ENCODE measurements at regions not wholly inside any gene's neighbourhood (a gene's known extent, or its start where the extent isn't known, plus 50 kb on each side); places are given as distances from the start of the nearest gene placed in this dataset.
A peak's percentile ranks its signal among the peaks of the same experiment; 100 is the strongest.

DNA sequence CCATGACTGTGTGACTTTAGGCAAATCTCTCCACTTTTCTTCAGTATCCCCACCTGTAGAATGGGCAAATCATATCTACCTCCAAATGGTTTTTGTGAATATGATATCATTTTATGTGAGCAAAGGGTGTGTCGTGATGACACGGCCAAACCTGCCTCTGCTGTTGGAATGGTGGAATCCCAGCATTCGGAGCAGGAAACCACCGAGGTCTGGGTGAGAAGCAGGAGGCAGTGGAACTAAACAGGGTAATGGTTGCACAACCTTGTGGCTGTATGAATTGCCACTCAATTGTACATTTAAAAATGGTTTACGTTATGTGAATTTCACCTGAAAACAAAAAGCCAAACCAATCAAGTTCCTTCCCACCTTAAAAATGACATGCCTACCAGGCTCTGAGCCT, 131.4 kb upstream of the ZMIZ1 start:
- Histone ChIP-seq H3K36me3 (ENCODE audit: low read depth, low read length) (no peaks in the 10 kb centered on the region), H3K9me2 (replicated peaks; ENCODE audit: low read length) (no peaks in the 10 kb centered on the region), H3K4me2 (ENCODE audit: low read length) (no peak overlapping the region), H3F3A (ENCODE audit: low read length, unreplicated experiment) (no peaks in the 10 kb centered on the region), H3K4me1 (ENCODE audit: insufficient read depth, low read length) (peaks cover 14% of the 10 kb centered on the region), H3K79me2 (ENCODE audit: low read length) (no peaks in the 10 kb centered on the region), H3K9me3 (ENCODE audit: low read length) (no peaks in the 10 kb centered on the region), H3K27me3 (ENCODE audit: low read length) (no peaks in the 10 kb centered on the region), H3K4me3 (ENCODE audit: low read length) (no peak overlapping the region), H3K9ac (ENCODE audit: low read length) (no peak overlapping the region), H3K27ac (ENCODE audit: low read length) (no peak overlapping the region), H2AFZ (ENCODE audit: low read length) (no peak overlapping the region), H4K20me1 (ENCODE audit: low read length) (no peaks in the 10 kb centered on the region)
- ChIA-PET CTCF (interaction anchor here (0.5 kb wide), 1 partner anchor 34 kb away, joined by 8 read pairs; no protein-coding TSS in a partner anchor), POLR2A (ENCODE audit: unreplicated experiment) (no interaction called here)
- TF ChIP-seq EZH2phosphoT487 (IDR thresholded peaks at IDR 0.05; ENCODE audit: borderline replicate concordance, low read length) (no peak), EZH2 (IDR thresholded peaks at IDR 0.05; ENCODE audit: low read length, unreplicated experiment) (no peak)
- TF ChIP-seq, protein P1, sequence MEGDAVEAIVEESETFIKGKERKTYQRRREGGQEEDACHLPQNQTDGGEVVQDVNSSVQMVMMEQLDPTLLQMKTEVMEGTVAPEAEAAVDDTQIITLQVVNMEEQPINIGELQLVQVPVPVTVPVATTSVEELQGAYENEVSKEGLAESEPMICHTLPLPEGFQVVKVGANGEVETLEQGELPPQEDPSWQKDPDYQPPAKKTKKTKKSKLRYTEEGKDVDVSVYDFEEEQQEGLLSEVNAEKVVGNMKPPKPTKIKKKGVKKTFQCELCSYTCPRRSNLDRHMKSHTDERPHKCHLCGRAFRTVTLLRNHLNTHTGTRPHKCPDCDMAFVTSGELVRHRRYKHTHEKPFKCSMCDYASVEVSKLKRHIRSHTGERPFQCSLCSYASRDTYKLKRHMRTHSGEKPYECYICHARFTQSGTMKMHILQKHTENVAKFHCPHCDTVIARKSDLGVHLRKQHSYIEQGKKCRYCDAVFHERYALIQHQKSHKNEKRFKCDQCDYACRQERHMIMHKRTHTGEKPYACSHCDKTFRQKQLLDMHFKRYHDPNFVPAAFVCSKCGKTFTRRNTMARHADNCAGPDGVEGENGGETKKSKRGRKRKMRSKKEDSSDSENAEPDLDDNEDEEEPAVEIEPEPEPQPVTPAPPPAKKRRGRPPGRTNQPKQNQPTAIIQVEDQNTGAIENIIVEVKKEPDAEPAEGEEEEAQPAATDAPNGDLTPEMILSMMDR (conservative IDR thresholded peaks at IDR 0.05; ENCODE audit: low read depth, low read length), result no peak
- DNase-seq (peak; percentile 56), ATAC-seq (no peak)
- no TSS peak for BruUV-seq (replicated peaks)
- intact Hi-C loops (cut with micrococcal nuclease), result no loop called here

DNA sequence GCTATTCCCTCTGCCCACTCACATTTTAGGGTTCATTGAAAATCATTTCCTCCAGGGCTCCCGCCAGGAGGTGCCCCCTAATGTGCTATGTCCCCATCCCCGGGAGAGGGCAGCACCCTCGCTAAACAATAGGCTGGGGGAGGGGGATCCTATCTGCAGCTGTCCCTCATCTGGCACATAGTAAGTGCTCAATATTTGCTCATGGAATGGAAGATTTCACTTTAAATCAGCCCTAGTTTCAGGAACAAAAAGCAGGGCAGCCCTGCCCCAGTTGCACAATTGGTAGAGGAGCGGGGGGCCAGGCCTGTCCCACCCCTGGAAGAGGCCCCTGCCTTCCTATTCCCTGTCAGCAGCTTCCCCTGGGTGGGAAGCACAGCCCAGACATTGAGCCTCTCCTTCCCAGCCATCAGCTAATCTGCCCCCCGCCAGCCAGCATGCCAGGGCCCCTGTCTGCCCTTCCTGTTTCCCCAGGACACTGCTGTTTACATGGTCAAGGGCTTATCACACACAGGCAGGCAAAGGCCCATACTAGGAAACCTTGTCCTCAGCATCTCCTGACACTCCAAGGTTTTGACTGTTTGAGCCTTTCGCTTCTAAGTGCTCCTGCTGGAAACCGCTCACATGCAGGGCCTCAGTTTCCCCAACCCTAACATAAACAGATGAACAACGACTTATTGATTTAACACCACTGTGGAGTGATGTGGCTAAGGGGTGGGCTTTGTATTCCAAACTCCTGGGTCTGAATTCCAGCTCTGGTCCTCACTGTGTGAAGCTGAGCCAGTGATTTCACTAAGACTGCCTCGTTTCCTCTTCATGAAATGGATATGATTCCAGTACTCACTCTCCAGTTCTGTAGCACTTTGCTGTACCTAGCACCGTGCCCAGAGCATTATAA, 130.7 kb upstream of the ZMIZ1 start:
- Histone ChIP-seq H3K4me2 (ENCODE audit: low read length) (no peak overlapping the region), H3K9ac (ENCODE audit: low read length) (no peak overlapping the region), H3K79me2 (ENCODE audit: low read length) (no peaks in the 10 kb centered on the region), H3K9me2 (replicated peaks; ENCODE audit: low read length) (no peaks in the 10 kb centered on the region), H2AFZ (ENCODE audit: low read length) (no peak overlapping the region), H3K4me1 (ENCODE audit: insufficient read depth, low read length) (peaks cover 10% of the 10 kb centered on the region; the same call in 1 of the 2 replicates), H3K27me3 (ENCODE audit: low read length) (no peaks in the 10 kb centered on the region), H3K27ac (ENCODE audit: low read length) (no peak overlapping the region), H4K20me1 (ENCODE audit: low read length) (no peaks in the 10 kb centered on the region), H3K4me3 (ENCODE audit: low read length) (no peak overlapping the region), H3K36me3 (ENCODE audit: low read depth, low read length) (no peaks in the 10 kb centered on the region), H3K9me3 (ENCODE audit: low read length) (no peaks in the 10 kb centered on the region), H3F3A (ENCODE audit: low read length, unreplicated experiment) (no peaks in the 10 kb centered on the region)
- CTCF ChIA-PET, result interaction anchor here (0.5 kb wide), 1 partner anchor 33 kb away, joined by 8 read pairs; no protein-coding TSS in a partner anchor
- no peak for TF ChIP-seq EZH2phosphoT487 (IDR thresholded peaks at IDR 0.05; ENCODE audit: borderline replicate concordance, low read length)
- no peak for TF ChIP-seq EZH2 (IDR thresholded peaks at IDR 0.05; ENCODE audit: low read length, unreplicated experiment)
- TF ChIP-seq, protein P1 (conservative IDR thresholded peaks at IDR 0.05; ENCODE audit: low read depth, low read length), result peak; percentile 70
- intact Hi-C loops (cut with micrococcal nuclease), result no loop called here
- BruUV-seq (replicated peaks), result no TSS peak
- peak; percentile 22 for ATAC-seq
- peak; percentile 49 for DNase-seq
- POLR2A ChIA-PET (ENCODE audit: unreplicated experiment), result interaction anchor here (0.5 kb wide), 1 partner anchor 181 kb away, joined by 3 read pairs; no protein-coding TSS in a partner anchor

Data from PC-3 (cell line).